Activated T-helper 2 cell treated with anti-CD3 and anti-CD28 coated beads, Interferon-gamma antibody, Interleukin-2, Interleukin-4, amounts not matched to agents 10 μg/mL and 5 μg/mL and 100 μg/mL, durations not matched to agents 14 hours and 24 hours and 36 hours (primary cell): ENCODE measurements at regions not wholly inside any gene's neighbourhood (a gene's known extent, or its start where the extent isn't known, plus 50 kb on each side); places are given as distances from the start of the nearest gene placed in this dataset.
"Not testable (repeated sequence)": the region's sequence is repeated elsewhere in the genome, so short reads cannot be mapped to it uniquely, and the experiment has no call there.

Experiments used
- DNase-seq: peaks from one replicate; pipeline ENCODE4 v3.0.0; 2021; ENCODE audit warnings: low spot score
- H3K27ac Mint-ChIP-seq: one replicate; pipeline ENCODE4 v1.8.0; 2021; ENCODE audit warnings: mixed read lengths
- H3K27me3 Mint-ChIP-seq: one replicate; pipeline ENCODE4 v1.8.0; 2021; ENCODE audit warnings: low read depth, mixed read lengths
- H3K36me3 Mint-ChIP-seq: one replicate; pipeline ENCODE4 v1.8.0; 2021; ENCODE audit warnings: low read depth, mixed read lengths
- H3K4me1 Mint-ChIP-seq: one replicate; pipeline ENCODE4 v1.8.0; 2021; ENCODE audit warnings: low read depth, mixed read lengths
- H3K4me3 Mint-ChIP-seq: one replicate; pipeline ENCODE4 v1.8.0; 2021; ENCODE audit warnings: low read depth, mild to moderate bottlenecking, moderate library complexity, mixed read lengths
- H3K9me3 Mint-ChIP-seq: one replicate; pipeline ENCODE4 v1.8.0; 2021; ENCODE audit warnings: mixed read lengths
- intact Hi-C: fragments of 100-400 bp; cut with micrococcal nuclease; formaldehyde crosslinking; loops from one replicate; pipeline ENCODE4 v1.15.1; 2023

- H3K4me3 Mint-ChIP-seq, H3K27ac Mint-ChIP-seq, DNase-seq, intact Hi-C loops, H3K4me1 Mint-ChIP-seq, H3K36me3 Mint-ChIP-seq, H3K27me3 Mint-ChIP-seq: not testable (repeated sequence)
- H3K9me3 Mint-ChIP-seq: peaks cover 45% of the 10 kb centered on the region
These were observed 90.4 kb upstream of the NETO1 start for GRCh38 chr18:72958195-72958594.

- intact Hi-C loops: no loop called here
- Mint-ChIP-seq H3K9me3 (peaks cover 1% of the 10 kb centered on the region), H3K4me1 (no peaks in the 10 kb centered on the region), H3K27me3 (no peaks in the 10 kb centered on the region), H3K27ac (no peak overlapping the region), H3K36me3 (no peaks in the 10 kb centered on the region), H3K4me3 (no peak overlapping the region)
- no peak for DNase-seq
These were observed 80.7 kb upstream of the NETO1 start for GRCh38 chr18:72948439-72948838.

DNA sequence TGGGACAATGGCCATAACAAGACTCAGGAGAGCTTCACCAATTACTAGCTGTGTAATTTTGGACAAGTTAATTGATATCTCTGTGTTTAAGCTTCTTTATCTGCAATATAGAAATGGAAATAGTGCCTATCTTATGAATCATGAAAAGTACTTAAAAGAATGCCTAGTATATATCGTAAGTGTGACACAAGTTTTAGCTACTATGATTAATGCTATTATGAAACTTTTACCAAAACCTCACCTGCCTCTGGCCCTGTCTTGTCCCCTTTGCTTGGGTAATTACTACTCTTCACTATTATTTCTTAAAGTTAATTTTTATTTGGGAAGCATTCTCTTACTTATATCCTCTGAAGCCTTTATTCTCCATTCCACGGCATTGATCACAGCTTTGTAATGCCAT, 75.0 kb upstream of the NETO1 start:
- Mint-ChIP-seq H3K4me1 (no peaks in the 10 kb centered on the region), H3K36me3 (no peaks in the 10 kb centered on the region), H3K27me3 (no peaks in the 10 kb centered on the region), H3K27ac (no peak overlapping the region), H3K9me3 (peaks cover 4% of the 10 kb centered on the region), H3K4me3 (no peak overlapping the region)
- intact Hi-C loops: no loop called here
- DNase-seq: no peak

- Mint-ChIP-seq H3K4me1 (no peaks in the 10 kb centered on the region), H3K4me3 (no peak overlapping the region), H3K27ac (no peak overlapping the region), H3K9me3 (peaks cover 4% of the 10 kb centered on the region), H3K27me3 (no peaks in the 10 kb centered on the region), H3K36me3 (no peaks in the 10 kb centered on the region)
- intact Hi-C loops: no loop called here
- no peak for DNase-seq
These were observed 73.2 kb upstream of the NETO1 start for GRCh38 chr18:72940986-72941385.

DNA sequence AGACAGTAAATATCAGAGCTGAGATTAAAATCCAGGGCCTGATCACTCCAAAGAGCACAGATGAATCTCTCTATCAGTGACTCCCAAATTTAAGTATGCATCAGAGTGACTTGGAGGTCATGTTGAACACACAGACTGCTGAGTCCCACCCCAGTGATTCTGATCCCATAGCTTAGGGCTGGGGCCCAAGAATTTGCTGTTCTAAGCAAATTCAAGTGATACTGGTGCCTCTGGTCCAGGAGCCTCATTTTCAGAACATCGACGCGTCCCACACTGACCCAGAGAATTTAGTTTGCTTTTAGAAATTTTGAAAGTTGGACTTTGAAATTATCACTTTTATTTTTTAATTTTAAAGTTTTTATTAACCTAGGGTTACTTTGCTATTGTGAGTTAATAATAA, 72.7 kb upstream of the NETO1 start:
- Mint-ChIP-seq H3K4me3 (no peak overlapping the region), H3K4me1 (no peaks in the 10 kb centered on the region), H3K27ac (no peak overlapping the region), H3K9me3 (peaks cover 4% of the 10 kb centered on the region), H3K27me3 (no peaks in the 10 kb centered on the region), H3K36me3 (no peaks in the 10 kb centered on the region)
- intact Hi-C loops: no loop called here
- no peak for DNase-seq

DNA sequence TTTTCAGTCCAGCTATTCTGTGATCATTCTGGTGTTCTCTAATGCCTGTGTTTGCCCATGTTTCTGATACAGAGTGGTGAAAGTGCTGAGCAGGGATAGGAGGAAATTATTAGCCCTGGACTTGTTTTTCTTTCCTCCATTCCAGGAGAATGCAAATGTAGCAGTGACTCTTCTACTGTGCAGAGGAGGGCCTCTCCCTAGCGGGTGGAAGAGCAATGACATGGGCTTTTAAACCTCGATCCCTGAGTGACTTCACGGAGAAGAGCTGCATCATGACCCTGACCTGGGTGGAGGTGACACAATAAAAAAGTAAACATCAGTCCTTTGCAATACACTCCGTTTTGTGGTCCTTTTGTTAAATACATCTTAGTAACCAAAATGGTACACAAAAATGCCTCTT, 68.0 kb upstream of the NETO1 start:
- Mint-ChIP-seq H3K4me3 (no peak overlapping the region), H3K9me3 (no peaks in the 10 kb centered on the region), H3K36me3 (no peaks in the 10 kb centered on the region), H3K4me1 (no peaks in the 10 kb centered on the region), H3K27ac (no peak overlapping the region), H3K27me3 (no peaks in the 10 kb centered on the region)
- intact Hi-C loops: no loop called here
- no peak for DNase-seq

DNA sequence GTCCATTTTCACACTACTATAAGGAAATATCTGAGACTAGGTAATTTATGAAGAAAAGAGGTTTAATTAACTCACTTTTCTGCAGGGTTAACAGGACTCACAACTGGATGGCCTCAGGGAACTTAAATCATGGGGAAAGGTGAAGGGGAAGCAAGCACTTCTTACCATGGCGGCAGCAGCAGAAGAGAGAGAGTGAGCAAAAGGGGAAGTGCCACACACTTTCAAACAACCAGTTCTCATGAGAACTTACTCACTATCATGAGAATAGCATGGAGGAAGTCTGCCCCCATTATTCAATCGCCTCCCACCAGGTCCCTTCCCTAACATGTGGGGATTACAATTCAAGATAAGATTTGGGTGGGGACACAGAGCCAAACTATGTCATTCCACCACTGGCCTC, 55.1 kb upstream of the NETO1 start:
- no peak overlapping the region for H3K4me3 Mint-ChIP-seq
- no peaks in the 10 kb centered on the region for H3K4me1 Mint-ChIP-seq
- H3K9me3 Mint-ChIP-seq: peaks cover 41% of the 10 kb centered on the region
- intact Hi-C loops: no loop called here
- no peak for DNase-seq
- H3K27me3 Mint-ChIP-seq: no peaks in the 10 kb centered on the region
- no peaks in the 10 kb centered on the region for H3K36me3 Mint-ChIP-seq
- no peak overlapping the region for H3K27ac Mint-ChIP-seq
